ENCODE measurements at regions not wholly inside any gene's neighbourhood (a gene's known extent, or its start where the extent isn't known, plus 50 kb on each side); places are given as distances from the start of the nearest gene placed in this dataset.

GRCh38 chr6:144646093-144647056 lies 361.2 kb downstream of the UTRN start (continued):
- peak; percentile 39 for TF ChIP-seq CHD7 (IDR thresholded peaks at IDR 0.05; ENCODE audit: insufficient replicate concordance, low read length)

Measured in H1 (cell line).